MM.1S (cell line): ENCODE measurements at regions not wholly inside any gene's neighbourhood (a gene's known extent, or its start where the extent isn't known, plus 50 kb on each side); places are given as distances from the start of the nearest gene placed in this dataset.
"Not testable (repeated sequence)": the region's sequence is repeated elsewhere in the genome, so short reads cannot be mapped to it uniquely, and the experiment has no call there.

Experiments
- DNase-seq: peaks from one replicate; pipeline ENCODE4 v3.0.0-alpha.2; 2015
- H2AFZ ChIP-seq: fragments of 300-600 bp; sonication (generic); 2 replicates; pipeline ENCODE4 v1.6.0; 2016; ENCODE audit warnings: antibody characterized with exemption, low read length
- H3F3A ChIP-seq: fragments of 300-600 bp; sonication (generic); 2 replicates; pipeline ENCODE4 v1.6.1; 2016; ENCODE audit warnings: mild to moderate bottlenecking, antibody characterized with exemption, low read length, moderate library complexity, mixed read lengths; ENCODE audit not compliant: insufficient read depth
- H3K27ac ChIP-seq: fragments of 300-600 bp; sonication (generic); 2 replicates; pipeline ENCODE4 v1.5.1; 2016; ENCODE audit warnings: mild to moderate bottlenecking, low read length
- H3K27me3 ChIP-seq: fragments of 300-600 bp; sonication (generic); replicated peaks from 2 replicates; pipeline ENCODE4 v1.6.0; 2016; ENCODE audit warnings: low read length; ENCODE audit not compliant: insufficient read depth
- H3K36me3 ChIP-seq: fragments of 300-600 bp; sonication (generic); replicated peaks from 2 replicates; pipeline ENCODE4 v1.6.1; 2016; ENCODE audit warnings: mild to moderate bottlenecking, low read length, mixed read lengths; ENCODE audit not compliant: insufficient read depth
- H3K4me1 ChIP-seq: fragments of 300-600 bp; sonication (generic); 2 replicates; pipeline ENCODE4 v1.6.1; 2016; ENCODE audit warnings: low read length, mixed read lengths
- H3K4me2 ChIP-seq: fragments of 300-600 bp; sonication (generic); 2 replicates; pipeline ENCODE4 v1.6.0; 2016; ENCODE audit warnings: low read depth, low read length
- H3K4me3 ChIP-seq: fragments of 300-600 bp; sonication (generic); 2 replicates; pipeline ENCODE4 v1.5.1; 2016; ENCODE audit warnings: low read length, mixed read lengths
- H3K79me2 ChIP-seq: fragments of 300-600 bp; sonication (generic); 2 replicates; pipeline ENCODE4 v1.6.1; 2016; ENCODE audit warnings: mixed run types, low read length, mixed read lengths
- H3K9ac ChIP-seq: fragments of 300-600 bp; sonication (generic); 2 replicates; pipeline ENCODE4 v1.6.1; 2016; ENCODE audit warnings: low read length, mixed read lengths
- H3K9me2 ChIP-seq: fragments of 300-600 bp; sonication (generic); replicated peaks from 2 replicates; pipeline ENCODE4 v1.6.1; 2016; ENCODE audit warnings: mild to moderate bottlenecking, low read length, mixed read lengths; ENCODE audit not compliant: insufficient read depth
- H3K9me3 ChIP-seq: fragments of 300-600 bp; sonication (generic); replicated peaks from 2 replicates; pipeline ENCODE4 v1.6.1; 2016; ENCODE audit warnings: mild to moderate bottlenecking, low read length, mixed read lengths; ENCODE audit not compliant: insufficient read depth
- H4K20me1 ChIP-seq: fragments of 300-600 bp; sonication (generic); 2 replicates; pipeline ENCODE4 v1.6.1; 2016; ENCODE audit warnings: mild to moderate bottlenecking, low read length, moderate library complexity, mixed read lengths; ENCODE audit not compliant: insufficient read depth
- EZH2 ChIP-seq: fragments of 300-600 bp; sonication (generic); optimal IDR thresholded peaks from 2 replicates; pipeline ENCODE3; 2017; ENCODE audit warnings: low read depth, mild to moderate bottlenecking, antibody characterized with exemption, low read length, mixed read lengths
- EZH2phosphoT487 ChIP-seq: fragments of 300-600 bp; sonication (generic); IDR thresholded peaks from 2 replicates; pipeline ENCODE4 v1.6.1; 2018; ENCODE audit warnings: antibody characterized with exemption, low read length
- TF ChIP-seq, protein P1 (sequence below): fragments of 300-600 bp; sonication (generic); IDR thresholded peaks from 2 replicates; pipeline ENCODE4 v1.5.1; 2016; ENCODE audit warnings: antibody characterized with exemption, low read length, mixed read lengths

DNA sequence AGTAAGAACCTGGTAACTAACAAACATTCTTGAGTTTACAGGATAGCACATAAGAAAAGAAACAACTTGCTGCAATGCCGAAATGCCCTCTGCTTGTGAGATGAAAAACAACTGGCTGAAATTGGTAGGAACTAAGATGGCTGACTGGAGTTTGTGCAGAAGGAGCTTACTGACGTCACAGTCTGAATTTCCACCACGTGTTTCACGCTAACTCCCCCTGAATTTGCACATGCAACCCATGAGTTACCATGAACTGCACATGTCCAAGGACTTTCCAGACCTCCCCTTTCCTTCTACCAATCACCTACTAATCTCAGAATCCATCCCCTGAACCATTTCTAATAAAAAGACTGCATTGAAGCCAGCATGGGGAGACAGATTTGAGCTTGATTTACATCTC, 86.3 kb upstream of the KCND2 start:
- Histone ChIP-seq H2AFZ (no peak overlapping the region), H3K9me2 (no peaks in the 10 kb centered on the region), H3K4me2 (no peak overlapping the region), H3K9ac (no peak overlapping the region), H3F3A (no peaks in the 10 kb centered on the region), H3K4me3 (no peak overlapping the region), H3K4me1 (no peaks in the 10 kb centered on the region), H3K27me3 (no peaks in the 10 kb centered on the region), H3K9me3 (no peaks in the 10 kb centered on the region), H3K36me3 (no peaks in the 10 kb centered on the region), H4K20me1 (no peaks in the 10 kb centered on the region), H3K79me2 (no peaks in the 10 kb centered on the region), H3K27ac (no peak overlapping the region)
- TF ChIP-seq EZH2 (no peak), EZH2phosphoT487 (no peak)
- TF ChIP-seq, protein P1, sequence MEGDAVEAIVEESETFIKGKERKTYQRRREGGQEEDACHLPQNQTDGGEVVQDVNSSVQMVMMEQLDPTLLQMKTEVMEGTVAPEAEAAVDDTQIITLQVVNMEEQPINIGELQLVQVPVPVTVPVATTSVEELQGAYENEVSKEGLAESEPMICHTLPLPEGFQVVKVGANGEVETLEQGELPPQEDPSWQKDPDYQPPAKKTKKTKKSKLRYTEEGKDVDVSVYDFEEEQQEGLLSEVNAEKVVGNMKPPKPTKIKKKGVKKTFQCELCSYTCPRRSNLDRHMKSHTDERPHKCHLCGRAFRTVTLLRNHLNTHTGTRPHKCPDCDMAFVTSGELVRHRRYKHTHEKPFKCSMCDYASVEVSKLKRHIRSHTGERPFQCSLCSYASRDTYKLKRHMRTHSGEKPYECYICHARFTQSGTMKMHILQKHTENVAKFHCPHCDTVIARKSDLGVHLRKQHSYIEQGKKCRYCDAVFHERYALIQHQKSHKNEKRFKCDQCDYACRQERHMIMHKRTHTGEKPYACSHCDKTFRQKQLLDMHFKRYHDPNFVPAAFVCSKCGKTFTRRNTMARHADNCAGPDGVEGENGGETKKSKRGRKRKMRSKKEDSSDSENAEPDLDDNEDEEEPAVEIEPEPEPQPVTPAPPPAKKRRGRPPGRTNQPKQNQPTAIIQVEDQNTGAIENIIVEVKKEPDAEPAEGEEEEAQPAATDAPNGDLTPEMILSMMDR: no peak
- no peak for DNase-seq

DNA sequence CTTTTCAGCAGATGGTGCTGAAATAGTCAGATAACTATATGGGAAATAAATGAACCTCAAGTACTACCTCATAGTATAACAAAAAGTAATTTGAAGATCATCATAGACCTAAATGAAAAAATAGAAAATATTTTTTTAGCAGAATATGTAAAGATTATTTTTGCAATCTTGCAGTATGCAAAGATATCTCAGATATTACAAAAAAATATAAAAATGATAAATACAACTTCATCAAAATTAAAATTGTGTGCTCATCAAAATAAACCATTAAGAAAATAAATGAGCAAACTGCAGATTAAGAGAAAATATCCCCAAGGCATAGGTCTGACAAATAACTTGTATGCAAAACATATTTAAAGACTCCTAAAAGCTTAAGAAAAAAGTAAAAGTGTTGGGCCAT, 83.4 kb upstream of the KCND2 start:
- H3K79me2 ChIP-seq: no peaks in the 10 kb centered on the region
- DNase-seq: no peak
- no peak overlapping the region for H2AFZ ChIP-seq
- H3K9ac ChIP-seq: no peak overlapping the region
- no peaks in the 10 kb centered on the region for H3K36me3 ChIP-seq
- TF ChIP-seq EZH2 (no peak), EZH2phosphoT487 (no peak)
- TF ChIP-seq, protein P1: no peak
- no peaks in the 10 kb centered on the region for H3K9me2 ChIP-seq
- no peaks in the 10 kb centered on the region for H3K9me3 ChIP-seq
- H3K4me1 ChIP-seq: no peaks in the 10 kb centered on the region
- H3K4me3 ChIP-seq: no peak overlapping the region
- no peaks in the 10 kb centered on the region for H3K27me3 ChIP-seq
- no peaks in the 10 kb centered on the region for H4K20me1 ChIP-seq
- no peak overlapping the region for H3K4me2 ChIP-seq
- H3K27ac ChIP-seq: no peak overlapping the region
- no peaks in the 10 kb centered on the region for H3F3A ChIP-seq

DNA sequence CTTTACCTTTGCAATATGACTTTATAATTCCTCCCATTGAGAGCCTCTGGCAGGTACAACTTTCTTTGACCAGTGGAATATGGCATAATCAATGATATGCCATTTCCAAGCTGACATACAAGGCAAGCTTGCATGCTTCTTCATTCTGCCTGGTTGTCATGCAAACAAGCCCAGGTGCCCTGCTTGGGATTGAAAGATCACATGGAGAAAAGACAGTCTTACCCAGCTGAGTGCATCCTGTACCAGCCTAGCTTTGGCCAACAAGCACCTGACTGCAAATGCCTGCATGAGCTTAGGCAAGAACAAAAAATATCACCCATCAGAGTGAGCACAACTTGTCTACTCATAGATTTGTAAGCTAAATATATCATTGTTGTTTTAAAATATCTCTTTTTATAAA, 82.9 kb upstream of the KCND2 start:
- TF ChIP-seq, protein P1: no peak
- TF ChIP-seq EZH2 (no peak), EZH2phosphoT487 (no peak)
- H3K79me2 ChIP-seq: no peaks in the 10 kb centered on the region
- no peaks in the 10 kb centered on the region for H3K9me2 ChIP-seq
- H3K9ac ChIP-seq: no peak overlapping the region
- no peak overlapping the region for H3K4me2 ChIP-seq
- DNase-seq: no peak
- no peak overlapping the region for H3K4me3 ChIP-seq
- no peak overlapping the region for H2AFZ ChIP-seq
- H3K36me3 ChIP-seq: no peaks in the 10 kb centered on the region
- H3F3A ChIP-seq: no peaks in the 10 kb centered on the region
- H3K4me1 ChIP-seq: no peaks in the 10 kb centered on the region
- H3K27me3 ChIP-seq: no peaks in the 10 kb centered on the region
- H3K27ac ChIP-seq: no peak overlapping the region
- no peaks in the 10 kb centered on the region for H4K20me1 ChIP-seq
- no peaks in the 10 kb centered on the region for H3K9me3 ChIP-seq

DNA sequence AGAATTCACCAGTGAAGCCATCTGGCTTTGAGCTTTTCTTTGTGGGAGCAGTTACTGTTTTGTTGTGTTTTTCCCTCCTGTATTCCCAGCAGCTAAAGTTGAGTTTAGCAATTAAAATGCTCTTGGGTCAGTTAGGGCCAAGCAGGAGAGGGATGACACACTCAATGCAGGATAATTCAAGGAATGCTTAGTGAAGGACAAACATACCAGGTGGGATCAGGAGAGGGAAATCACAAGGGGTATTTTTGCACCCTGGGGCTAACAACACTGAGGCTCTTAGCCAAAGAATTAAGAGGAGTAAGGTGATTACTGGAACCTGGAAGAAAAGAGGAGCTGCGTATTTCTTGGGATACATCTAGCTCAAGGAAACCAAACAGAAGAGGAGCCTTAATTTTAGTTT, 82.4 kb upstream of the KCND2 start:
- H3K4me2 ChIP-seq: no peak overlapping the region
- no peaks in the 10 kb centered on the region for H3K79me2 ChIP-seq
- H2AFZ ChIP-seq: no peak overlapping the region
- no peak for DNase-seq
- H3K4me1 ChIP-seq: no peaks in the 10 kb centered on the region
- no peak overlapping the region for H3K4me3 ChIP-seq
- no peaks in the 10 kb centered on the region for H3F3A ChIP-seq
- H3K27me3 ChIP-seq: no peaks in the 10 kb centered on the region
- no peaks in the 10 kb centered on the region for H4K20me1 ChIP-seq
- H3K9me2 ChIP-seq: no peaks in the 10 kb centered on the region
- no peak overlapping the region for H3K9ac ChIP-seq
- H3K9me3 ChIP-seq: no peaks in the 10 kb centered on the region
- H3K27ac ChIP-seq: no peak overlapping the region
- no peaks in the 10 kb centered on the region for H3K36me3 ChIP-seq
- TF ChIP-seq, protein P1: no peak
- TF ChIP-seq EZH2: no peak
- no peak for TF ChIP-seq EZH2phosphoT487

DNA sequence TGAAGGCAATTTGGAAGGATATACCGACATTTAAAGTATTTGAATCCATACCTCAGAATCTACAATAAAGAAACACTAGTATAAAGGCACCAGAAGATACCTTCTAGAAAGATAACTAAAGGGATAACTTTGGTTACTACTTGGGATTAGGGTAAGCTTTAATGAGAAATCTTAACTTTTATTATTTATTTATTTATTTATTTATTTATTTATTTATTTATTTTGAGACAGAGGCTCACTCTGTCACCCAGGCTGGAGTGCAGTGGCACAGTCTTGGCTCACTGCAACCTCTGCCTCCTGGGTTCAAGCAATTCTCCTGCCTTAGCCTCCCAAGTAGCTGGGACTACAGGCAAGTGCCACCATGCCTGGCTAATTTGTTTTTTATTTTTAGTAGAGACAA, 81.6 kb upstream of the KCND2 start:
- H3K27me3 ChIP-seq, H3K9me3 ChIP-seq, H3K36me3 ChIP-seq, H3K4me1 ChIP-seq, H3K4me2 ChIP-seq, H2AFZ ChIP-seq, H4K20me1 ChIP-seq, H3F3A ChIP-seq, H3K4me3 ChIP-seq, DNase-seq, H3K79me2 ChIP-seq, H3K9me2 ChIP-seq, H3K27ac ChIP-seq, H3K9ac ChIP-seq: not testable (repeated sequence)
